Astrocyte of the spinal cord (primary cell): ENCODE measurements at regions not wholly inside any gene's neighbourhood (a gene's known extent, or its start where the extent isn't known, plus 50 kb on each side); places are given as distances from the start of the nearest gene placed in this dataset.
"Not testable (repeated sequence)": the region's sequence is repeated elsewhere in the genome, so short reads cannot be mapped to it uniquely, and the experiment has no call there.

Experiments used
- DNase-seq: peaks from one replicate; pipeline ENCODE4 v3.0.0; 2011; ENCODE audit warnings: low read depth, low spot score
- H3K4me3 ChIP-seq: 2 replicates; pipeline ENCODE4 v1.5.1; 2011; ENCODE audit warnings: low read depth, mild to moderate bottlenecking, low read length, moderate library complexity
- in situ Hi-C: cut with HindIII; loops from 2 replicates; pipeline ENCODE4 v1.10.0; 2017; ENCODE audit warnings: low sequenced_read_pairs
- TF ChIP-seq, protein P1 (sequence below): IDR thresholded peaks from 2 replicates; pipeline ENCODE4 v1.5.1; 2012; ENCODE audit warnings: low read depth, mild to moderate bottlenecking, low read length, inconsistent platforms

DNA sequence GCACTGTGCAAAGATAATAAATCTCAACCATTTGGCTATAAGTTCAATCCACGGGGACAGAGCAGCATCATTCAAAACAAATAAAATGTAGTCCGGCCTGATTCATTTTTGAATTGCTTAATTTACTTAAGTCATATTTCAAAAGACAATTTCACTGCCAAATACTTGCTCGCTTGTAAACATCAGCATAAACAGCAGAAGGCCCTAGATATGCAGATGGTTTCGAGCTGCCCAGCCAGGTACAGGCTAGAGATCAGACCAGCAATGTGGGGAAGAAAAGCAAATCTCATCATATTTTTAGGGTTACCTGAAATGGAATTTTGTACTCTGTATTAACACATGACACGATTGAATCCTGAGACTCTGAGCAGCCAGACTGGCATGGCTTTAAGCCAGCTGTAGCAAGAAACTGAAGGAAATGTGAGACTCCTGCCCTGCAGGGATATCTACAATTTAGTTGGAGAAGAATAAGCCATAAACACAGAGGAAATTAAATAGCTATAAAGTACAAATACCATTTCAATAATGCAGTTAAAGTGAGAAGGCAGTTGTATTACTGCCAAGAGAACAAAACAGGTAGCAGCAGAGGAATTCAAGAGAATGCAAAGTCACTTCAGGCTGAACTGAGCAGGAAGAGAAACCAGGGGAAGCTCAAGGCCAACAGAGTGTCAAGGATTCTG lies 440.3 kb downstream of the ETS1 start:
- DNase-seq: no peak
- H3K4me3 ChIP-seq: no peak overlapping the region
- in situ Hi-C loops: no loop called here
- TF ChIP-seq, protein P1, sequence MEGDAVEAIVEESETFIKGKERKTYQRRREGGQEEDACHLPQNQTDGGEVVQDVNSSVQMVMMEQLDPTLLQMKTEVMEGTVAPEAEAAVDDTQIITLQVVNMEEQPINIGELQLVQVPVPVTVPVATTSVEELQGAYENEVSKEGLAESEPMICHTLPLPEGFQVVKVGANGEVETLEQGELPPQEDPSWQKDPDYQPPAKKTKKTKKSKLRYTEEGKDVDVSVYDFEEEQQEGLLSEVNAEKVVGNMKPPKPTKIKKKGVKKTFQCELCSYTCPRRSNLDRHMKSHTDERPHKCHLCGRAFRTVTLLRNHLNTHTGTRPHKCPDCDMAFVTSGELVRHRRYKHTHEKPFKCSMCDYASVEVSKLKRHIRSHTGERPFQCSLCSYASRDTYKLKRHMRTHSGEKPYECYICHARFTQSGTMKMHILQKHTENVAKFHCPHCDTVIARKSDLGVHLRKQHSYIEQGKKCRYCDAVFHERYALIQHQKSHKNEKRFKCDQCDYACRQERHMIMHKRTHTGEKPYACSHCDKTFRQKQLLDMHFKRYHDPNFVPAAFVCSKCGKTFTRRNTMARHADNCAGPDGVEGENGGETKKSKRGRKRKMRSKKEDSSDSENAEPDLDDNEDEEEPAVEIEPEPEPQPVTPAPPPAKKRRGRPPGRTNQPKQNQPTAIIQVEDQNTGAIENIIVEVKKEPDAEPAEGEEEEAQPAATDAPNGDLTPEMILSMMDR: no peak

DNA sequence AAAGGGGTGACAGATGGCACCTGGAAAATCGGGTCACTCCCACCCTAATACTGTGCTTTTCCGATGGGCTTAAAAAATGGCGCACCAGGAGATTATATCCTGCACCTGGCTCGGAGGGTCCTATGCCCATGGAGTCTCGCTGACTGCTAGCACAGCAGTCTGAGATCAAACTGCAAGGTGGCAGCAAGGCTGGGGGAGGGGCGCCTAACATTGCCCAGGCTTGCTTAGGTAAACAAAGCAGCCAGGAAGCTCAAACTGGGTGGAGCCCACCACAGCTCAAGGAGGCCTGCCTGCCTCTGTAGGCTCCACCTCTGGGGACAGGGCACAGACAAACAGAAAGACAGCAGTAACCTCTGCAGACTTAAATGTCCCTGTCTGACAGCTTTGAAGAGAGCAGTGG lies 447.1 kb downstream of the ETS1 start:
- DNase-seq, in situ Hi-C loops, H3K4me3 ChIP-seq: not testable (repeated sequence)

DNA sequence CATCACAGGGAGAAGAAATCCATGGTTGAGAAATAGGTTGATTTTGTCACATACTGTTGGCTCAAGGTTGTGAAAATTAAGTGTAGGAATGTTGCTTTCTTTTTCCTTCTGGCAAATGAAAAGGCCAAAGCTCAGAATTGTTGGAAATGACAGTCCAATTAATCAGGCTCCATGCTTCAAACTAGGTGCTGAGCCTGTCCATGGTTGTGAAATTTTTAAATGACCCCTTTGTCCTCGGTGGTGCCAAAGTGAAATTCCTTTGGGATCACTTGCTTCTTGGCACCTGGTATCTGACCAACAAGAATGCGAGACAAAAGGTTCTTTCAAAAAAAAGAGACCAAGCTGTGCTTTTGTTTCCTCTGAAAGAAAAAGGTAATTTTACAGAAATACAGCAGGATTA lies 451.9 kb downstream of the ETS1 start:
- DNase-seq: peak; percentile 59
- TF ChIP-seq, protein P1: no peak
- in situ Hi-C loops: no loop called here
- no peak overlapping the region for H3K4me3 ChIP-seq

DNA sequence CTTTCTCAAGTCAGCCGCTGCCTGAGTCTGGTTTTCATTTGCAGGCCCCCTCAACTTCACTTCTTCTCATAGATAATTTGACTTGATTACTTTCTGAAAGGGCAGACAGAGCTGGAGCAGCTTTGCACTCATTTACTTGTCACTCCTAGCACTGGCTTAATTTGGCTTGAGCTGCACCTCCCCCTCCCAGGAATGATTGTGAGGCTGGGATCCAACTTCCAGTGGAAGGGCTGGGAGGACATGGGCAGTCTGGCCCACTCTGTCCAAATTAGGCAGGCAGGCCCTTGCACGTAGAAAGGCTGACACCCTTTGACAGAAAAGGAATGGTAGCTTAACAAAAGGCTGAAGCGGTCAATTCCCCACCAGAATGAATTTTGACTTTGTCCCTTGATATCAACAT lies 453.9 kb downstream of the ETS1 start:
- in situ Hi-C loops: no loop called here
- H3K4me3 ChIP-seq: no peak overlapping the region
- TF ChIP-seq, protein P1: no peak
- DNase-seq: no peak

DNA sequence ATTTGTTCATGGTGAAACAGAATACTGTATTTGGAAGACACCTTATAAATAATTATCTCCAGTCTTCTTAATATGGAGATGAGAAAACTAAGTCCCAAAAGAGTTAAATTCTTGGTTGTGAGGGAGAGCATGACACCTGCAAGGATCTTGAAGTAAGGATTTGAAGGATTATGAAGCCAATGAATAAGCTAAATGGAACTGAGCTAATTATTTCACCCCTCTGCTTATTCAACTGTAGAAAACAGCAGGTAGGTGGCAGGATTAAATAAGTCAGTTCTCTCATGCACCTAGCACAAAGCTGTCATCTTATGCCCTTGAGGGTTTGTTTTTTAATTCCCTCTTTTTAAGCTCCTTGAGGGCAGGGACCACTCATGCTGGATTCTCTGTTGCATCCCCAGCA lies 457.3 kb downstream of the ETS1 start:
- in situ Hi-C loops: no loop called here
- DNase-seq: no peak
- TF ChIP-seq, protein P1: no peak
- no peak overlapping the region for H3K4me3 ChIP-seq

DNA sequence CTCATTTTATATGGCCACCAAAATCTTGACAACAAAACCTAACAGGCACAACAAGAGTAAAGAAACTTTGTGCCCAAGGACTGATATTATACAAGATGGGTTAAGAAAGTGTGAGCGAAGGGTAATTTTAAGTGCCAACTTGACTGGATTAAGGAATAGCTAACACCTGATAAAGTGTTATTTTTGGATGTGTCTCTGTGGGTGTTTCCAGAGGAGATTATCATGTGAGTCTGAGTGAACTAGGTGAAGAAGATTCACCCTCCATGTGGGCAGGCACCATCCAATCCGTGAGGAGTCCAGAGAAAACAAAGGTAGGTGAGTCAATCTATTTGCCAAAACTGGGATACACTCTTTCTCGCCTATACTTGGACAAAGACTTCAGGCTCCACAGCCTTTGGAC lies 461.6 kb downstream of the ETS1 start:
- TF ChIP-seq, protein P1: no peak
- in situ Hi-C loops: no loop called here
- DNase-seq: no peak
- no peak overlapping the region for H3K4me3 ChIP-seq

DNA sequence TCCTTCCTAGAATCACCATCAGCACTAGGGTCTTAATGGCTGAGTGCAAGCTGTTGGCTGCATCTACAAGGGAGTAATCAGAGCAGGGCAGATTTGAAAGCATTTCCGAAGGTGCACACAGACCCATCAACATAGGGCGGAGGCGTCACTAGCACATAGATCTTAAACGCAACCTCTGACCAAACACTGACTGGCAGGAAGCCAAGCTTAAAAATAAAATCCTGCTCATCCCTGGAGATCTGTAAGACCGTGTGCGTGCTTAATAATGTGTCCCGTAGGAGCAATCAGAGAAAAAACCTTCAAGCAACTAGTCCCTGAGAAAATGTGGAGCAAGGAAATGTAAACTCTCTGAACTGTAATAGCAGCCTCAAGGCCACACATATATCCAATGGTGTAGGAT lies 470.5 kb downstream of the ETS1 start:
- TF ChIP-seq, protein P1: no peak
- in situ Hi-C loops: no loop called here
- no peak overlapping the region for H3K4me3 ChIP-seq
- peak; percentile 7 for DNase-seq
